Subcutaneous abdominal adipose tissue (tissue), 5 donors: ENCODE measurements at regions not wholly inside any gene's neighbourhood (a gene's known extent, or its start where the extent isn't known, plus 50 kb on each side); places are given as distances from the start of the nearest gene placed in this dataset.
"Not testable (repeated sequence)": the region's sequence is repeated elsewhere in the genome, so short reads cannot be mapped to it uniquely, and the experiment has no call there.

Experiments used
- H3K27ac ChIP-seq: one replicate; pipeline ENCODE4 v1.7.0; 2013; ENCODE audit warnings: low read depth, mild to moderate bottlenecking, inconsistent platforms, low read length, moderate library complexity
- H3K27me3 ChIP-seq, 5 donors: one replicate each; pipeline ENCODE4 v1.7.0; 2013; ENCODE audit warnings: low read length in 5 of 5, inconsistent platforms in 1 of 5; ENCODE audit not compliant: control insufficient read depth in 5 of 5, insufficient read depth in 4 of 5
- H3K36me3 ChIP-seq, 5 donors: one replicate each; pipeline ENCODE4 v1.7.0; 2013; ENCODE audit warnings: low read length in 5 of 5; ENCODE audit not compliant: control insufficient read depth in 5 of 5, insufficient read depth in 5 of 5
- H3K4me1 ChIP-seq, 5 donors: one replicate each; pipeline ENCODE4 v1.7.0; 2013; ENCODE audit warnings: low read length in 5 of 5, mild to moderate bottlenecking in 3 of 5, moderate library complexity in 1 of 5; ENCODE audit not compliant: control insufficient read depth in 5 of 5, insufficient read depth in 5 of 5
- H3K4me3 ChIP-seq, 5 donors: one replicate each; pipeline ENCODE4 v1.7.0; 2013; ENCODE audit warnings: low read length in 5 of 5, low read depth in 1 of 5
- H3K9ac ChIP-seq, 5 donors: one replicate each; pipeline ENCODE4 v1.7.0; 2013; ENCODE audit warnings: low read length in 5 of 5, mild to moderate bottlenecking in 4 of 5, moderate library complexity in 3 of 5
- H3K9me3 ChIP-seq, 5 donors: one replicate each; pipeline ENCODE4 v1.7.0; 2013; ENCODE audit warnings: low read length in 5 of 5; ENCODE audit not compliant: control insufficient read depth in 5 of 5
- donor health status: healthy.
- donor health status: healthy.
- donor health status: healthy.
- donor health status: healthy.
- donor health status: healthy.

DNA sequence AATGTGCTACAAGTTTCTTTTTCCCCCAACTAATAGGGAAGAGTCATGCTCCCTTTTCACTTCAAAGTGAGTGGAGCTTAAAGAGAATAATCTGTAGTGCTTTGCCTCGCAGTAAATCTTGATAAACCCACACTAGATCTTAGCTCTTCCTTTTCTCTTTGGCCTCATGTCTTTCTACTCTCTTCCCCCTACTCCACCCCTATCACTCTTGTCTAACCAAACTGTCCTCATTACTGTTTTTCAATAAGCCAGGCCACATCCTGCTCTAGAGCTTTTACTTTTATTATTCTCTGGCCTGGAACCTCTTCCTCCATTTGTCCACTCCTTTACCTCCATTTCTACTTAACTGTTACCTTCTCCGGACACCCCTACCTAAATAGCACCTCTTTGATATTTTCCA lies 291.0 kb upstream of the SATB1 start:
- Histone ChIP-seq H3K27me3 (no peaks in the 10 kb centered on the region), H3K9me3 (no peaks in the 10 kb centered on the region), H3K4me3 (no peak overlapping the region), H3K9ac (no peak overlapping the region), H3K4me1 (no peaks in the 10 kb centered on the region), H3K27ac (no peak overlapping the region), H3K36me3 (no peaks in the 10 kb centered on the region)

- H3K27me3 ChIP-seq, result no peaks in the 10 kb centered on the region
- H3K27ac ChIP-seq, result no peak overlapping the region
- H3K4me1 ChIP-seq, result no peaks in the 10 kb centered on the region
- H3K9ac ChIP-seq, result no peak overlapping the region
- H3K4me3 ChIP-seq, result no peak overlapping the region
- no peaks in the 10 kb centered on the region for H3K36me3 ChIP-seq
- H3K9me3 ChIP-seq, result no peaks in the 10 kb centered on the region
Observed at GRCh38 chr3:18715208-18715607, 290.1 kb upstream of the SATB1 start.

DNA sequence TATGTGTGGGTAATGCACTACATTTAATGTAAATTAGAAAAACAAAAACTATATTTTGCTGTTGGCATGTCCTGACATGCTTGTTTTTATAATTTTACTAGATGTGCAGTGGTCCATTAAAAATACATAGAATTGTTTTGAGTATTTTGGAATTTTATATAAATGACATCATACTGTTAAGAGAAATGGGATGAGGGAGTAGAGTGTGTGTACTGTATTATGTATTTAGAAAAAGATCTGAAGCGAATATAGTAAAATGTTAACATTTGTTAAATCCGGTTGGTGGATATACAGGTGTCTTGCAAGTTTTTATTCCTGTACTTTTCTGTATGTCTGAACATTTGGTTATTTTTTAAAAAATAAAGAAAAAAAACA lies 288.4 kb upstream of the SATB1 start:
- Histone ChIP-seq H3K4me3 (no peak overlapping the region), H3K9me3 (no peaks in the 10 kb centered on the region), H3K27me3 (no peaks in the 10 kb centered on the region), H3K36me3 (no peaks in the 10 kb centered on the region), H3K27ac (no peak overlapping the region), H3K4me1 (no peaks in the 10 kb centered on the region), H3K9ac (no peak overlapping the region)

GRCh38 chr3:18712713-18713576 lies 287.8 kb upstream of the SATB1 start:
- Histone ChIP-seq H3K9ac (no peak overlapping the region), H3K4me3 (no peak overlapping the region), H3K9me3 (no peaks in the 10 kb centered on the region), H3K4me1 (no peaks in the 10 kb centered on the region), H3K36me3 (no peaks in the 10 kb centered on the region), H3K27me3 (no peaks in the 10 kb centered on the region), H3K27ac (no peak overlapping the region)

GRCh38 chr3:18704326-18704725 lies 279.2 kb upstream of the SATB1 start:
- no peaks in the 10 kb centered on the region for H3K27me3 ChIP-seq
- H3K4me3 ChIP-seq, result no peak overlapping the region
- H3K4me1 ChIP-seq, result no peaks in the 10 kb centered on the region
- H3K9me3 ChIP-seq, result peaks cover 0 to 7% (median 2%) of the 10 kb centered on the region in 5 donors
- no peak overlapping the region for H3K27ac ChIP-seq
- H3K9ac ChIP-seq, result no peak overlapping the region
- no peaks in the 10 kb centered on the region for H3K36me3 ChIP-seq

DNA sequence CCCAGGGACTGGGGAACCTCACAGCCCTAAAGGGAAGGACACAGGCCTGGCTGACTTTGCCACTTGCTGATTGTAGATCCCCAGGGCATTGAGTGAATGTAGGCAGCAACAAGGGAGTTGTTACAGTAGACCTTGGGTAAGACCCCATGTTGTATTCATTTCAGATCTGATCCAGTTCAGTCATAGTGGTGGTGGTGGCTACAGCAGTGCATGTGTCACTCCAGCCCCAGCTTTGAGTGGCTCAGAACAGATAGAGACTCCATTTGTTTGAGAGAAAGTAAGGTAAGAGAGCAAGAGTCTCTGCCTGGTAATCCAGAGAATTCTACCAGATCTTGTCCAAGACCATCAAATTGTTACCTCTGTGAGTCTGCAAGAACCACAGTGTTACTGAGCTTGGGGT lies 278.7 kb upstream of the SATB1 start:
- Histone ChIP-seq H3K9ac (no peak overlapping the region), H3K4me3 (no peak overlapping the region), H3K27me3 (no peaks in the 10 kb centered on the region), H3K4me1 (no peaks in the 10 kb centered on the region), H3K27ac (no peak overlapping the region), H3K36me3 (no peaks in the 10 kb centered on the region), H3K9me3 (peaks cover 0 to 7% (median 2%) of the 10 kb centered on the region in 5 donors)

GRCh38 chr3:18693588-18694329 lies 268.6 kb upstream of the SATB1 start:
- not testable (repeated sequence) for H3K27ac ChIP-seq, H3K27me3 ChIP-seq, H3K9me3 ChIP-seq, H3K4me3 ChIP-seq, H3K4me1 ChIP-seq, H3K36me3 ChIP-seq, H3K9ac ChIP-seq

GRCh38 chr3:18687286-18687685 lies 262.1 kb upstream of the SATB1 start:
- H3K9me3 ChIP-seq, result peaks cover 0 to 2% (median 0%) of the 10 kb centered on the region in 5 donors
- H3K4me3 ChIP-seq, result no peak overlapping the region
- no peaks in the 10 kb centered on the region for H3K27me3 ChIP-seq
- H3K9ac ChIP-seq, result no peak overlapping the region
- H3K4me1 ChIP-seq, result no peaks in the 10 kb centered on the region
- no peaks in the 10 kb centered on the region for H3K36me3 ChIP-seq
- H3K27ac ChIP-seq, result no peak overlapping the region

- Histone ChIP-seq H3K9me3 (peaks cover 0 to 2% (median 0%) of the 10 kb centered on the region in 5 donors), H3K4me1 (no peaks in the 10 kb centered on the region), H3K27me3 (no peaks in the 10 kb centered on the region), H3K27ac (no peak overlapping the region), H3K9ac (no peak overlapping the region), H3K36me3 (no peaks in the 10 kb centered on the region), H3K4me3 (no peak overlapping the region)
Observed at GRCh38 chr3:18683900-18684299, 258.8 kb upstream of the SATB1 start.

DNA sequence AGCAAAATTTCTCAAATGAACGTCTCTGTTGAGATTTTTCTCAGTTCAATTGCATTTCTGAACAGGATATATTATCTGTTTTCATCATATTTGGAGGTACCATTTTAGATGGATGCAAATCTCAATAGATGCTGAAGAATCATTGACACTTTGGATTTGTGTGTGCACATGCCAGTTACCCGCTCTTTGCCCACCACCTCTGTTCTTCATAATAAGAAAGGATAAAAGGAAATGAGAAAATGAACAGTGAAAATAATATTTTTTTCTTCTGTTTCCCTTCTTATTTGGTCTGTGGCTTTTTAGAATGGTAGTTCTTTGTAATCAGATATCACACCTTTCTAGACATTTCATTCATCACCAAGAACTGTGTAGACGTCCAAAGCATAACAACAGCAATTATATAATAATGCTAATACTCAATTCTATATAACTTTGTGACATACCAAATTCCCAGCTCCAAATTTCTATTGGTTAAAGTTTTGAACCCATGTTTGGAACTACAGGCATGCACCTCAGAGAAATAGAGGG lies 256.7 kb upstream of the SATB1 start:
- no peak overlapping the region for H3K9ac ChIP-seq
- H3K9me3 ChIP-seq, result peaks cover 0 to 2% (median 0%) of the 10 kb centered on the region in 5 donors

More for the DNA sequence above, 256.7 kb upstream of the SATB1 start:
- H3K4me3 ChIP-seq, result no peak overlapping the region
- H3K36me3 ChIP-seq, result no peaks in the 10 kb centered on the region
- H3K4me1 ChIP-seq, result no peaks in the 10 kb centered on the region
- H3K27ac ChIP-seq, result no peak overlapping the region
- H3K27me3 ChIP-seq, result no peaks in the 10 kb centered on the region
